Tibial artery (tissue), 4 donors: ENCODE measurements at regions not wholly inside any gene's neighbourhood (a gene's known extent, or its start where the extent isn't known, plus 50 kb on each side); places are given as distances from the start of the nearest gene placed in this dataset.

Experiments
- DNase-seq, 2 donors: peaks; one replicate each; pipeline ENCODE4 v3.0.0-alpha.2; 2019
- H3K27ac ChIP-seq, 2 donors: fragments of 200-600 bp; sonication (generic) in 1 of 2; 1 replicate in 1 of 2; 2 replicates in 1 of 2; pipeline ENCODE4 v1.5.1; 2018 to 2019; ENCODE audit warnings: mild to moderate bottlenecking in 1 of 2
- H3K27me3 ChIP-seq, 2 donors: fragments of 200-600 bp; sonication (generic) in 1 of 2; one replicate each; pipeline versions ENCODE4 v1.5.1 to v1.6.0; 2016 to 2019
- H3K36me3 ChIP-seq, 3 donors: fragments of 200-600 bp; sonication (generic) in 2 of 3; one replicate each; pipeline ENCODE4 v1.5.1; 2016 to 2019; ENCODE audit warnings: mild to moderate bottlenecking in 2 of 3
- H3K4me1 ChIP-seq, 4 donors: fragments of 200-600 bp; sonication (generic) in 2 of 4; 1 replicate in 3 of 4; 2 replicates in 1 of 4; pipeline ENCODE4 v1.5.1; 2016 to 2019
- H3K4me3 ChIP-seq, 2 donors: fragments of 200-600 bp; sonication (generic) in 1 of 2; 1 replicate in 1 of 2; 2 replicates in 1 of 2; pipeline ENCODE4 v1.5.1; 2018 to 2019; ENCODE audit warnings: mild to moderate bottlenecking in 2 of 2
- H3K9me3 ChIP-seq, 3 donors: fragments of 200-600 bp; sonication (generic) in 1 of 3; one replicate each; pipeline ENCODE4 v1.5.1; 2016 to 2019
- CTCF ChIP-seq, 2 experiments: fragments of 200-600 bp in 1 of 2; fragments of 450-650 bp in 1 of 2; IDR thresholded peaks; one replicate each; pipeline ENCODE4 v1.5.1; 2017 to 2019; ENCODE audit warnings: antibody characterized with exemption in 2 of 2, mild to moderate bottlenecking in 1 of 2, moderate library complexity in 1 of 2
- intact Hi-C: fragments of 100-400 bp; cut with DNase I; formaldehyde crosslinking; loops from one replicate; pipeline ENCODE4 v1.15.0; 2023; ENCODE audit warnings: low total_unique reads

DNA sequence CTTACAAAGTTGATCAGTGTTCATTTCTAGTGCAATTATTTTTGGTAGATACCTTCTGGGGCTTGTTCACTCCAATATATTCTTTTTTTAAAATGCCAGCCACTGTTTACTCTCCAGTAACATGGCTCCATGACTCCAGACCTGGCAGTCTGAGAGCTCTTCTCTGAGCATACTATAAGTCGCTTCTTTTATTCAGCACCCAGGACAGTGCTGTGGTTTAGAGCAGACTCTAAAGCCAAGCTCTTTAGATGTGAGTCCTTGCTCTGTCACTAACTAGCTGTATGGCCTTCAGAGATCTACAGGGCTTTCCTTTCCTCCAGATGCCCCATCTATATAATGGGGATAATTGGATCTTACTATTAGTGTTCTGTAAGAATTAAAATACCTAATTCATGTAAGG lies 200.2 kb upstream of the FAM241A start:
- H3K36me3 ChIP-seq: no peaks in the 10 kb centered on the region
- H3K9me3 ChIP-seq: no peaks in the 10 kb centered on the region
- peaks cover 0 to 7% (median 0%) of the 10 kb centered on the region in 4 donors for H3K4me1 ChIP-seq
- H3K27ac ChIP-seq: no peak overlapping the region
- no peaks in the 10 kb centered on the region for H3K27me3 ChIP-seq
- no peak for DNase-seq
- intact Hi-C loops: no loop called here
- no peak overlapping the region for H3K4me3 ChIP-seq
- TF ChIP-seq CTCF (IDR thresholded peaks at IDR 0.05): no peak

GRCh38 chr4:111946800-111947199 lies 198.5 kb upstream of the FAM241A start:
- no peak for TF ChIP-seq CTCF (IDR thresholded peaks at IDR 0.05)
- H3K4me3 ChIP-seq: no peak overlapping the region
- no peaks in the 10 kb centered on the region for H3K36me3 ChIP-seq
- DNase-seq: no peak
- intact Hi-C loops: no loop called here
- no peaks in the 10 kb centered on the region for H3K9me3 ChIP-seq
- no peak overlapping the region for H3K27ac ChIP-seq
- peaks cover 0 to 7% (median 0%) of the 10 kb centered on the region in 4 donors for H3K4me1 ChIP-seq
- H3K27me3 ChIP-seq: no peaks in the 10 kb centered on the region

- no peak for DNase-seq
- no peak overlapping the region for H3K27ac ChIP-seq
- H3K4me3 ChIP-seq: no peak overlapping the region
- no peaks in the 10 kb centered on the region for H3K9me3 ChIP-seq
- no peaks in the 10 kb centered on the region for H3K36me3 ChIP-seq
- TF ChIP-seq CTCF (IDR thresholded peaks at IDR 0.05): no peak
- no peaks in the 10 kb centered on the region for H3K27me3 ChIP-seq
- H3K4me1 ChIP-seq: no peaks in the 10 kb centered on the region
- intact Hi-C loops: no loop called here
These were observed 192.6 kb upstream of the FAM241A start for GRCh38 chr4:111952688-111953087.

DNA sequence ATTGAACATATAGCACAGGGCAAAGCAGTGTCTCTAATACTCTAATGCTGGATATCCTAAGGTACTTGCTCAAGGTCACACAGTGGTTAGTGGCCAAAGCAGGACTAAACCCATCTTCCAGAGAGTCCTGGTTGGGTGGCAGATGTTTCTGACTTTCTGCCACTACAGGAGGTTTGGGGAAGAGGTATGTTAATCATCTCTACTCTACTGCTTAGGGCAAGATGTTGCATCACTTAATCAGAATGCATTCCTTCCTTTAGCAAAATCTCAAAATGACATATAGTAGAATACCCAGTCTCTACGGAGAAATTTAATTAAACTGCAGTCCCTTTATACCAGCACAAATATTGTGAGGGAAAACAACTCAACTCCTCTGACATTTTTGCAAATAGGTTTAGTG lies 190.7 kb upstream of the FAM241A start:
- DNase-seq: no peak
- no peak for TF ChIP-seq CTCF (IDR thresholded peaks at IDR 0.05)
- H3K27ac ChIP-seq: no peak overlapping the region
- intact Hi-C loops: no loop called here
- no peaks in the 10 kb centered on the region for H3K9me3 ChIP-seq
- H3K4me3 ChIP-seq: no peak overlapping the region
- H3K27me3 ChIP-seq: no peaks in the 10 kb centered on the region
- H3K4me1 ChIP-seq: no peaks in the 10 kb centered on the region
- H3K36me3 ChIP-seq: no peaks in the 10 kb centered on the region

GRCh38 chr4:111955001-111955400 lies 190.3 kb upstream of the FAM241A start:
- H3K4me3 ChIP-seq: no peak overlapping the region
- no peak for TF ChIP-seq CTCF (IDR thresholded peaks at IDR 0.05)
- DNase-seq: no peak
- no peak overlapping the region for H3K27ac ChIP-seq
- intact Hi-C loops: no loop called here
- H3K4me1 ChIP-seq: no peaks in the 10 kb centered on the region
- H3K36me3 ChIP-seq: no peaks in the 10 kb centered on the region
- H3K9me3 ChIP-seq: no peaks in the 10 kb centered on the region
- no peaks in the 10 kb centered on the region for H3K27me3 ChIP-seq

GRCh38 chr4:111957116-111957515 lies 188.1 kb upstream of the FAM241A start:
- no peak for TF ChIP-seq CTCF (IDR thresholded peaks at IDR 0.05)
- DNase-seq: no peak

More at GRCh38 chr4:111957116-111957515, 188.1 kb upstream of the FAM241A start:
- intact Hi-C loops: no loop called here
- H3K27me3 ChIP-seq: no peaks in the 10 kb centered on the region
- H3K4me1 ChIP-seq: no peaks in the 10 kb centered on the region
- no peaks in the 10 kb centered on the region for H3K36me3 ChIP-seq
- no peak overlapping the region for H3K4me3 ChIP-seq
- H3K27ac ChIP-seq: no peak overlapping the region
- H3K9me3 ChIP-seq: no peaks in the 10 kb centered on the region
